IMR-90 (cell line): ENCODE measurements at regions not wholly inside any gene's neighbourhood (a gene's known extent, or its start where the extent isn't known, plus 50 kb on each side); places are given as distances from the start of the nearest gene placed in this dataset.

Source experiments
- ATAC-seq: fragments of 200-7000 bp; cut with Tn5 transposase; 2 replicates; pipeline ENCODE4 v1.9.1; 2020; ENCODE audit warnings: low read depth, mild to moderate bottlenecking, moderate library complexity
- BruUV-seq: library from RNA; stranded (reverse); fragments of 400-500 nt; replicated peaks from 2 replicates; lab custom pipeline; 2021; lab: Mats Ljungman, UMichigan
- CTCF ChIA-PET: fragments of 300-600 bp; formaldehyde crosslinking; extraction: SDS; loops from one replicate; lab custom pipeline; 2021; ENCODE audit warnings: antibody characterized with exemption; lab: Yijun Ruan, JAX
- POLR2A ChIA-PET: fragments of 300-600 bp; sonication (Branson Sonifier 250); formaldehyde crosslinking; loops from one replicate; lab custom pipeline; 2022; ENCODE audit warnings: antibody characterized with exemption; ENCODE audit not compliant: unreplicated experiment; lab: Charles Lee
- DNase-seq: peaks from one replicate; pipeline ENCODE4 v3.0.0; 2013
- H2AFZ ChIP-seq: replicated peaks from 2 replicates; pipeline ENCODE3; 2013; ENCODE audit warnings: low read length, mild to moderate bottlenecking; ENCODE audit not compliant: poor library complexity
- H2AK5ac ChIP-seq: 2 replicates; pipeline ENCODE4 v1.6.1; 2013; ENCODE audit warnings: low read depth, low read length, inconsistent platforms
- H2AK9ac ChIP-seq: replicated peaks from 2 replicates; pipeline ENCODE3; 2013; ENCODE audit warnings: mild to moderate bottlenecking, low read depth, low read length, moderate library complexity; ENCODE audit not compliant: poor library complexity
- H2BK120ac ChIP-seq: 2 replicates; pipeline ENCODE4 v1.6.1; 2013; ENCODE audit warnings: low read depth, low read length, inconsistent platforms
- H2BK15ac ChIP-seq: 3 replicates; pipeline ENCODE4 v1.6.1; 2013; ENCODE audit warnings: low read depth, low read length, inconsistent platforms
- H2BK20ac ChIP-seq: 2 replicates; pipeline ENCODE4 v1.6.1; 2013; ENCODE audit warnings: low read depth, mild to moderate bottlenecking, inconsistent platforms, low read length, moderate library complexity
- H2BK5ac ChIP-seq: 2 replicates; pipeline ENCODE4 v1.6.1; 2013; ENCODE audit warnings: mild to moderate bottlenecking, low read depth, low read length, inconsistent platforms; ENCODE audit not compliant: poor library complexity, severe bottlenecking
- H3K14ac ChIP-seq: replicated peaks from 2 replicates; pipeline ENCODE4 v1.6.1; 2013; ENCODE audit warnings: low read depth, low read length, inconsistent platforms
- H3K18ac ChIP-seq: 2 replicates; pipeline ENCODE4 v1.6.1; 2013; ENCODE audit warnings: low read depth, low read length, control low read depth
- H3K23ac ChIP-seq: 2 replicates; pipeline ENCODE4 v1.6.1; 2013; ENCODE audit warnings: low read depth, low read length, inconsistent platforms
- H3K27ac ChIP-seq: 2 replicates; pipeline ENCODE4 v1.5.1; 2013; ENCODE audit warnings: mild to moderate bottlenecking, control low read depth, low read length; ENCODE audit not compliant: insufficient read depth
- H3K27me3 ChIP-seq: 2 replicates; pipeline ENCODE4 v1.6.1; 2013; ENCODE audit warnings: low read length; ENCODE audit not compliant: control insufficient read depth, insufficient read depth
- H3K36me3 ChIP-seq: 2 replicates; pipeline ENCODE4 v1.6.1; 2013; ENCODE audit warnings: low read length, mixed read lengths; ENCODE audit not compliant: control insufficient read depth, insufficient read depth
- H3K4ac ChIP-seq: 2 replicates; pipeline ENCODE4 v1.6.1; 2013; ENCODE audit warnings: low read depth, low read length, inconsistent platforms
- H3K4me1 ChIP-seq: 2 replicates; pipeline ENCODE4 v1.6.1; 2013; ENCODE audit warnings: low read length, mixed read lengths; ENCODE audit not compliant: control insufficient read depth, insufficient read depth
- H3K4me2 ChIP-seq: 2 replicates; pipeline ENCODE4 v1.6.1; 2013; ENCODE audit warnings: low read depth, mild to moderate bottlenecking, control low read depth, low read length, moderate library complexity
- H3K4me3 ChIP-seq: 2 replicates; pipeline ENCODE4 v1.5.1; 2013; ENCODE audit warnings: low read depth, mild to moderate bottlenecking, control low read depth, low read length, moderate library complexity; ENCODE audit not compliant: insufficient read depth
- H3K56ac ChIP-seq: 2 replicates; pipeline ENCODE4 v1.6.1; 2013; ENCODE audit warnings: low read length, inconsistent platforms; ENCODE audit not compliant: insufficient read depth; ENCODE audit errors: extremely low read depth
- H3K79me1 ChIP-seq, 2 experiments: 2 replicates each; pipeline ENCODE4 v1.6.1; 2013; ENCODE audit warnings: low read length in 2 of 2, inconsistent platforms in 1 of 2, low read depth in 1 of 2
- H3K9ac ChIP-seq: 2 replicates; pipeline ENCODE4 v1.6.1; 2013; ENCODE audit warnings: low read depth, low read length, control low read depth
- H3K9me1 ChIP-seq: 2 replicates; pipeline ENCODE4 v1.6.1; 2013; ENCODE audit warnings: low read length, inconsistent platforms; ENCODE audit not compliant: insufficient read depth
- H3K9me3 ChIP-seq: 2 replicates; pipeline ENCODE4 v1.6.1; 2013; ENCODE audit warnings: low read length; ENCODE audit not compliant: control insufficient read depth, insufficient read depth
- H4K20me1 ChIP-seq: 2 replicates; pipeline ENCODE4 v1.6.1; 2013; ENCODE audit warnings: low read length, inconsistent platforms; ENCODE audit not compliant: insufficient read depth
- H4K5ac ChIP-seq: 2 replicates; pipeline ENCODE4 v1.6.1; 2013; ENCODE audit warnings: mild to moderate bottlenecking, low read depth, low read length, control low read depth
- H4K8ac ChIP-seq, 2 experiments: 2 replicates each; pipeline ENCODE4 v1.6.1; 2013; ENCODE audit warnings: low read depth in 2 of 2, low read length in 2 of 2, control low read depth in 1 of 2, inconsistent platforms in 1 of 2
- H4K91ac ChIP-seq: 2 replicates; pipeline ENCODE4 v1.6.1; 2013; ENCODE audit warnings: low read depth, low read length, inconsistent platforms; ENCODE audit not compliant: insufficient read depth
- BHLHE40 ChIP-seq: fragments of 150-350 bp; IDR thresholded peaks from 2 replicates; pipeline ENCODE4 v1.6.1; 2016; ENCODE audit warnings: mild to moderate bottlenecking, low read depth, low read length
- CEBPB ChIP-seq: IDR thresholded peaks from 2 replicates; pipeline ENCODE4 v1.6.1; 2012; ENCODE audit warnings: low read depth, low read length, improper control_type of control experiment
- CHD1 ChIP-seq: IDR thresholded peaks from 2 replicates; pipeline ENCODE4 v1.6.1; 2012; ENCODE audit warnings: low read depth, low read length, improper control_type of control experiment
- CTCF ChIP-seq: conservative IDR thresholded peaks from 2 replicates; pipeline ENCODE4 v1.5.1; 2012; ENCODE audit warnings: mild to moderate bottlenecking, low read depth, low read length, improper control_type of control experiment
- FOS ChIP-seq: fragments of 150-350 bp; IDR thresholded peaks from 2 replicates; pipeline ENCODE4 v1.6.1; 2016; ENCODE audit warnings: low read depth, low read length
- MAFK ChIP-seq: IDR thresholded peaks from 2 replicates; pipeline ENCODE4 v1.6.1; 2012; ENCODE audit warnings: low read depth, low read length, improper control_type of control experiment
- MAZ ChIP-seq: IDR thresholded peaks from 2 replicates; pipeline ENCODE4 v1.6.1; 2012; ENCODE audit warnings: low read depth, mild to moderate bottlenecking, low read length, improper control_type of control experiment, moderate library complexity, borderline replicate concordance
- MXI1 ChIP-seq: IDR thresholded peaks from 2 replicates; pipeline ENCODE4 v1.6.1; 2012; ENCODE audit warnings: low read depth, mild to moderate bottlenecking, low read length, moderate library complexity, borderline replicate concordance
- NFE2L2 ChIP-seq: fragments of 150-350 bp; IDR thresholded peaks from 2 replicates; pipeline ENCODE4 v1.6.1; 2016; ENCODE audit warnings: low read depth, mild to moderate bottlenecking, low read length
- POLR2A ChIP-seq: IDR thresholded peaks from 2 replicates; pipeline ENCODE4 v1.6.1; 2012; ENCODE audit warnings: mild to moderate bottlenecking, low read depth, low read length
- RAD21 ChIP-seq: IDR thresholded peaks from 2 replicates; pipeline ENCODE4 v1.6.1; 2012; ENCODE audit warnings: low read length, improper control_type of control experiment
- RCOR1 ChIP-seq: IDR thresholded peaks from 2 replicates; pipeline ENCODE4 v1.6.1; 2012; ENCODE audit warnings: mild to moderate bottlenecking, low read length, improper control_type of control experiment; ENCODE audit not compliant: insufficient replicate concordance
- RFX5 ChIP-seq: IDR thresholded peaks from 2 replicates; pipeline ENCODE4 v1.8.0; 2012; ENCODE audit warnings: low read depth, mild to moderate bottlenecking, low read length, moderate library complexity
- SMC3 ChIP-seq: fragments of 150-350 bp; IDR thresholded peaks from 2 replicates; pipeline ENCODE4 v1.6.1; 2016; ENCODE audit warnings: low read depth, mild to moderate bottlenecking, antibody characterized with exemption, low read length, moderate library complexity
- WGBS, 2 experiments: methylation state at CpG; one replicate each; pipeline versions ENCODE4 v1.1.5 to v1.1.7; 2013; ENCODE audit warnings: missing lambda C conversion rate in 2 of 2; ENCODE audit not compliant: insufficient read length in 1 of 2; ENCODE audit errors: extremely low coverage in 2 of 2; 5-methylcytosine and 5-hydroxymethylcytosine counted together
- dilution Hi-C: fragments of 300-500 bp; cut with HindIII; formaldehyde crosslinking; loops from one replicate; pipeline ENCODE4 v1.14.3; 2018; ENCODE audit warnings: low sequenced_read_pairs; ENCODE audit not compliant: unreplicated experiment
- in situ Hi-C: fragments of 300-500 bp; cut with MboI; formaldehyde crosslinking; loops from 3 replicates; pipeline ENCODE4 v1.14.3; 2019; ENCODE audit warnings: low sequenced_read_pairs, inconsistent platforms, mixed read lengths
- intact Hi-C: fragments of 100-400 bp; cut with micrococcal nuclease; formaldehyde crosslinking; loops from 2 replicates; pipeline ENCODE4 v1.10.0; 2022
- TF ChIP-seq, protein P1 (sequence below): fragments of 150-350 bp; IDR thresholded peaks from 2 replicates; pipeline ENCODE4 v1.6.1; 2016; ENCODE audit warnings: low read depth, mild to moderate bottlenecking, low read length, moderate library complexity, borderline replicate concordance
- TF ChIP-seq, protein P2 (sequence below): fragments of 150-350 bp; IDR thresholded peaks from 2 replicates; pipeline ENCODE4 v1.6.1; 2017; ENCODE audit warnings: mild to moderate bottlenecking, antibody characterized with exemption, low read length, low read depth

- H2BK20ac ChIP-seq: no peak overlapping the region
- peaks cover 0 to 3% of the 10 kb centered on the region in 2 experiments; a peak in 1 of 4 replicates for H3K79me1 ChIP-seq
- H3K4ac ChIP-seq: no peak overlapping the region; the same call in 1 of the 2 replicates
- ChIA-PET POLR2A (no interaction called here), CTCF (no interaction called here)
- dilution Hi-C loops (no loop called here), in situ Hi-C loops (no loop called here), intact Hi-C loops (no loop called here)
- no peak overlapping the region for H4K91ac ChIP-seq
- H3K56ac ChIP-seq: no peak overlapping the region
- H2BK15ac ChIP-seq: no peak overlapping the region
- H3K9ac ChIP-seq: no peak overlapping the region
- H3K36me3 ChIP-seq: peaks cover 5% of the 10 kb centered on the region; the same call in 1 of the 2 replicates
- no peak overlapping the region for H2BK5ac ChIP-seq
- H4K5ac ChIP-seq: no peak overlapping the region
- DNase-seq (no peak), ATAC-seq (no peak)
- no peak overlapping the region for H3K23ac ChIP-seq
- peak overlapping the region; percentile 7 for H2AFZ ChIP-seq
- no peaks in the 10 kb centered on the region for H4K20me1 ChIP-seq
- 0 out of 2 replicates have a peak overlapping the region, but pooled peaks have one; percentile 12 for H3K14ac ChIP-seq
- H3K9me3 ChIP-seq: no peaks in the 10 kb centered on the region
- no peak overlapping the region for H3K4me2 ChIP-seq
- no peak overlapping the region for H2AK9ac ChIP-seq
- BruUV-seq: no TSS peak
- TF ChIP-seq CEBPB (no peak), MAFK (no peak), POLR2A (no peak), MXI1 (no peak), RFX5 (no peak), CTCF (no peak), NFE2L2 (no peak), RCOR1 (no peak), CHD1 (no peak), MAZ (no peak), BHLHE40 (no peak), SMC3 (no peak), RAD21 (no peak), FOS (no peak)
- TF ChIP-seq, protein P1, sequence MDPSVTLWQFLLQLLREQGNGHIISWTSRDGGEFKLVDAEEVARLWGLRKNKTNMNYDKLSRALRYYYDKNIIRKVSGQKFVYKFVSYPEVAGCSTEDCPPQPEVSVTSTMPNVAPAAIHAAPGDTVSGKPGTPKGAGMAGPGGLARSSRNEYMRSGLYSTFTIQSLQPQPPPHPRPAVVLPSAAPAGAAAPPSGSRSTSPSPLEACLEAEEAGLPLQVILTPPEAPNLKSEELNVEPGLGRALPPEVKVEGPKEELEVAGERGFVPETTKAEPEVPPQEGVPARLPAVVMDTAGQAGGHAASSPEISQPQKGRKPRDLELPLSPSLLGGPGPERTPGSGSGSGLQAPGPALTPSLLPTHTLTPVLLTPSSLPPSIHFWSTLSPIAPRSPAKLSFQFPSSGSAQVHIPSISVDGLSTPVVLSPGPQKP: no peak
- TF ChIP-seq, protein P2, sequence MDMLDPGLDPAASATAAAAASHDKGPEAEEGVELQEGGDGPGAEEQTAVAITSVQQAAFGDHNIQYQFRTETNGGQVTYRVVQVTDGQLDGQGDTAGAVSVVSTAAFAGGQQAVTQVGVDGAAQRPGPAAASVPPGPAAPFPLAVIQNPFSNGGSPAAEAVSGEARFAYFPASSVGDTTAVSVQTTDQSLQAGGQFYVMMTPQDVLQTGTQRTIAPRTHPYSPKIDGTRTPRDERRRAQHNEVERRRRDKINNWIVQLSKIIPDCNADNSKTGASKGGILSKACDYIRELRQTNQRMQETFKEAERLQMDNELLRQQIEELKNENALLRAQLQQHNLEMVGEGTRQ: no peak
- H3K9me1 ChIP-seq: peaks cover 10% of the 10 kb centered on the region
- H3K4me3 ChIP-seq: no peak overlapping the region
- no peak overlapping the region for H2AK5ac ChIP-seq
- WGBS, 2 experiments: no CpG with 5 or more reads among the region's 5 CpGs
- no peak overlapping the region for H4K8ac ChIP-seq
- H3K18ac ChIP-seq: no peak overlapping the region
- H2BK120ac ChIP-seq: no peak overlapping the region
- H3K27ac ChIP-seq: no peak overlapping the region
- no peaks in the 10 kb centered on the region for H3K27me3 ChIP-seq
- H3K4me1 ChIP-seq: peaks cover 10% of the 10 kb centered on the region
Observed at GRCh38 chr1:184826001-184826400, 71.3 kb upstream of the EDEM3 start.
